Astrocyte of the cerebellum (primary cell): ENCODE measurements at regions not wholly inside any gene's neighbourhood (a gene's known extent, or its start where the extent isn't known, plus 50 kb on each side); places are given as distances from the start of the nearest gene placed in this dataset.
"Not testable (repeated sequence)": the region's sequence is repeated elsewhere in the genome, so short reads cannot be mapped to it uniquely, and the experiment has no call there.

ENCODE experiments used
- DNase-seq: peaks from one replicate; pipeline ENCODE4 v3.0.0-alpha.2; 2011; ENCODE audit warnings: low read depth
- H3K4me3 ChIP-seq: 2 replicates; pipeline ENCODE4 v1.5.1; 2011; ENCODE audit warnings: mild to moderate bottlenecking, low read depth, low read length, moderate library complexity
- in situ Hi-C: cut with HindIII; loops from 2 replicates; pipeline ENCODE4 v1.10.0; 2017; ENCODE audit warnings: low sequenced_read_pairs
- TF ChIP-seq, protein P1 (sequence below): IDR thresholded peaks from 2 replicates; pipeline ENCODE4 v1.5.1; 2012; ENCODE audit warnings: low read length, low read depth, moderate library complexity, mild to moderate bottlenecking; ENCODE audit errors: missing control alignments

DNA sequence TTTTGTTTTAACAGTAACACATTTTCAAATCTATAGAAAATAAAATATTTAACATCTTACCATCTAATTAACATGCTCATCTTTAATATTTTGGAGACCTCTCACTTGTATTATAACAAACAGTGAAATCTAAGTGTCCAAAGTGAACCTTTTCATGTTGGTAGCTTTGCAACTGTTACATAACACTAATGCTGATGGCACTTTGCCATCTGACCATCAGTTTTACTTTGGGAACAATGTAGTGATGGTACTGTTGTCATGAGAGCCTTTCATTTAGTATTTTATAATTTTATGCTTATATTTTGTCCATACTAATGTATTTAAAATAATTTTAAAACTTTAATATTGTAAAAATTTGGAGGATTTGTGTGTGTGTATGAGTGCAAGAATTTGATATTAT lies 1017.0 kb upstream of the KCND2 start:
- DNase-seq: no peak
- in situ Hi-C loops: no loop called here
- H3K4me3 ChIP-seq: no peak overlapping the region
- TF ChIP-seq, protein P1, sequence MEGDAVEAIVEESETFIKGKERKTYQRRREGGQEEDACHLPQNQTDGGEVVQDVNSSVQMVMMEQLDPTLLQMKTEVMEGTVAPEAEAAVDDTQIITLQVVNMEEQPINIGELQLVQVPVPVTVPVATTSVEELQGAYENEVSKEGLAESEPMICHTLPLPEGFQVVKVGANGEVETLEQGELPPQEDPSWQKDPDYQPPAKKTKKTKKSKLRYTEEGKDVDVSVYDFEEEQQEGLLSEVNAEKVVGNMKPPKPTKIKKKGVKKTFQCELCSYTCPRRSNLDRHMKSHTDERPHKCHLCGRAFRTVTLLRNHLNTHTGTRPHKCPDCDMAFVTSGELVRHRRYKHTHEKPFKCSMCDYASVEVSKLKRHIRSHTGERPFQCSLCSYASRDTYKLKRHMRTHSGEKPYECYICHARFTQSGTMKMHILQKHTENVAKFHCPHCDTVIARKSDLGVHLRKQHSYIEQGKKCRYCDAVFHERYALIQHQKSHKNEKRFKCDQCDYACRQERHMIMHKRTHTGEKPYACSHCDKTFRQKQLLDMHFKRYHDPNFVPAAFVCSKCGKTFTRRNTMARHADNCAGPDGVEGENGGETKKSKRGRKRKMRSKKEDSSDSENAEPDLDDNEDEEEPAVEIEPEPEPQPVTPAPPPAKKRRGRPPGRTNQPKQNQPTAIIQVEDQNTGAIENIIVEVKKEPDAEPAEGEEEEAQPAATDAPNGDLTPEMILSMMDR: no peak

DNA sequence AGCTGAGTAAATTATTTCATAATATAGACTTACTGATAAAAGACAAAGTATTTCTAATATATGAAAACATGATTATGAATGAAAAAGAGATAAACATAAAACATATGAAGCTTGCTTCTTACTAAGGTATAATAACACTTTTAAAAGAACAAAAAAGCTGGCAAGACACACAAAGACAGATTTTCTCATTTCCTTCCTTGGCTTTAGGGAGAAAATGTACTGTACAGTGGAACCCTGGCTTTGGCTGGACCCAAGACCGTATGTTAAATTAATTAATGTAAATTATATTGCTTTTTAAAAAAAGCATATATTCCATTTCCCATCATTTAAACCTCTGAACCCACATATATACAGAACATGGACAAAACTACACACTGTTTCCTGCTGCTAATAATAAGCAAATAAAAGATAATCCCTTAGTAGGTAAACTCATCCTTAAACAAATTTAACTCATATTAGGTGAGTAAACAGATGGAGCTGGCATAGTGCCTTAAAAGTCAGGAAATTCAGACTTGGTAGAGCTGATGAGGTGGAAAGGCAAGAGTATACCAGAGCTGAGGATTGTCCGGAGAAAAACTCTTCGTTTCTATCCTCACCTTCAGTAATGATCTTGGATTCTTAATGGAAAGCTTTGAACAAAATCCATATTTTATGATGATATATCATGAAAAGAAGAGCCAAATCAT lies 1016.4 kb upstream of the KCND2 start:
- in situ Hi-C loops: no loop called here
- H3K4me3 ChIP-seq: no peak overlapping the region
- TF ChIP-seq, protein P1: no peak
- DNase-seq: no peak

DNA sequence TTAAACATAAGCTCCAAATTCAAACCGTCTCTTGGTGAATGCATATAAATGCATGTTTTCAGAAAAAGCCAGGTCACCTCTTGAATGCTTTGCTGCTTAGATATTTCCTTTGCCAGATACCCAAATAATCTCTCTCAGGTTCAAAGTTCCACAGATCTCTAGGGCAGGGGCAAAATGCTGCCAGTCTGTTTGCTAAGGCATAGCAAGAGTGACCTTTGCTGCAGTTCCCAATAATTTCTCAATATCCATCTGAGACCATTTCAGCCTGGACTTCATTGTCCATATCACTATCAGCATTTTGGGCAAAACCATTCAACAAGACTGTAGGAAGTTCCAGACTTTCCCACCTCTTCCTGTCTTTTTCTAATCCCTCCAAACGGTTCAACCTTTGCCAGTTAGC lies 1006.2 kb upstream of the KCND2 start:
- DNase-seq, in situ Hi-C loops, H3K4me3 ChIP-seq: not testable (repeated sequence)

DNA sequence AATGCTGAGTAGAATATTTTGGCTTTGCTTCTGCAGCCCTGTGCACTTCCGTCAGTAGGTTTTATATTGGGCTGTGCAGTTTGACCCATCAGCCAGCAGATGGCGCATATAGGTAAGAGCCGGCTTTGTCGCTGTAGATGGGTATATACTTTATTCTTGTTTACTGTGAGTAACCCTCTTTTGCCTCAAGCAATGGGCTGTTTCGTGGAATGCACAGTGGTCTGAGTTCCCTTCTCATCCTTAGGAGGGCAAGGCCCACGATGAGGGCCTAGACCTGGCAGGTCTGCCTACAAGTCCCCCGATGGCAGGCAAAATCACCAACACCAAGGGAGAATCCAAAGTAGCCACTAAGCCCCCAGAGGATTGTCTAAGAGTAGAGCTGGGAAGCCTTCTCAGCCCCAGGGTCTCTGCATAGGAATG lies 1002.9 kb upstream of the KCND2 start:
- in situ Hi-C loops: no loop called here
- TF ChIP-seq, protein P1: peak; percentile 94
- no peak overlapping the region for H3K4me3 ChIP-seq
- DNase-seq: peak; percentile 51

DNA sequence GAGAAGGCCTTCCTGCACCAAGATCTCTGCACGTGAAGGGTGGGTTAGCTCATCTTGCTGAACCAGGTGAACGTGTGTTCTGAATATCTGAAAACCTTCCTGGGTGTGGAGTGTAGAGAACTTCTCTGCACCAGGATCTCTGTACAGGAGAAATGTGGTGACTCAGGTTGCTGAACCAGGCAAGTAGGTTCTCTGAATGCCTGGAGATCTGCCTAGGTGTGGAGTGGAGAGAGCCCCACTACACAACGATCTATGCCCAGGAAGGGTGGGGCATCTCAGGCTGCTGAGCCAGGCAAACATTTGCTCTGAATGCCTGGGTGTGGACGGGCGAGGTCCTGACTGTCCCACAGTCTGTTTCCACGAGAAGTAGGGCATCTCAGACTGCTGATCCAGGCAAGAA lies 1002.3 kb upstream of the KCND2 start:
- TF ChIP-seq, protein P1: no peak
- in situ Hi-C loops: no loop called here
- DNase-seq: no peak
- H3K4me3 ChIP-seq: no peak overlapping the region

DNA sequence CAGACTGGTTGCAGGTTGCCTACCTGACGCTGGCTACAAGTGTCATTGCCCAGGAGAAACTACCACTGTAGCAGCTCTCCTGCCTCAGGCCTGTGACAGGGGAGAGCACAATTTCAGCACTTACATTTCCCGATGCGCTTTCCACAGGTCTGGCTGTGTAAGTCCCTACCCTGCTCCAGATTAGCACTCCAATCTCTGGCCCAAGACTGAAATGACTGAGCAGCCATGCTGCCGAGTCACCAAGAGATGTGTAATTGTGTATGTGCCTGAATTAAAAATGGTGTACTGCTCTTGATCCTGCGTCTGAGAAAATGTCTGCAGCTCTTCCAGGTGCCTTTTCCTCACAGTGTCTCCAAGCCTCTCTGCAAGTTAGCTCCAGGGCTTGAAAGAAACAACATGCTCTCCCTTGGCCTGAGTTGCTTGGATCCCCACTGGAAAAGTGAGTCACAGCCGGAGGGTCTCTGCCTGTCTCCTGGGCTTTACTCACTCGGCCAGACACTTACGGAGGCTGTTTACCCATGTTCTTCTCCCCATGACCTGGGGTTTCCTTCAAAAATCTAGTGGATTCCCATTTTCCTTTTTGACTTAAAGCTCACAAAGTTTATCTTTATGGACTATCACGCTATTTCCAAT lies 1001.7 kb upstream of the KCND2 start:
- DNase-seq: no peak
- no peak overlapping the region for H3K4me3 ChIP-seq
- in situ Hi-C loops: no loop called here
- TF ChIP-seq, protein P1: no peak

DNA sequence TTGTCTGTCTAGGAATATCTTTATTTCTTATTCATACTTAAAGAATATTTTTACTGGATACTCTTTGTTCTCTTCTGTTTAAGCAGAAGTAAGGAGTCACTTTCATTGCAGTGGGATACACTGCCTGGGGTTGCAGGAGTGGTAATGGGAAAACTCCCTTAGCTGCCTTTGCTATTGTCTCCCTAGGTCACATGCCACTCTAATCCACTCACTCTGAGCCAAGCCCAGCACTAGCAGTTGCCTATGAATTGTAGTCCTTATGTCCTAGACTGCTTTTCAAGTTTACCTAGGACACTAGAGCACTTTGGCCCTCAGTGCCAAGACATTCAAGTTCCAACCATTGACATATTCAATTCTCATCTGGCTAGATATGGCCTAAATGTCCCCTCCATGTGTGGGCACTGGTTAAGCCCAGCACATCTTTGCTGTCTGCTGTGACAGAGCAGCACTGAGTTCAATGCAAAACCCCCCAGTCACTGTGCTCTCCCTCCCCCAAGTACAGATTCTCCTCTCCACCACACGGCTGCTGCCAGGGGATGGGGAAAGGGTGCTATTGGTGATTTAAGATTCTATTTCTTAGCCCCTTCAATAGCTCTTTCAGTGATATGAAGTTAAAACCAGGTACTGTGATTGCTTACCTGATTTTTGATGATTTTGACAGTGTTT lies 991.7 kb upstream of the KCND2 start:
- DNase-seq: no peak
- H3K4me3 ChIP-seq: no peak overlapping the region
- in situ Hi-C loops: no loop called here
- TF ChIP-seq, protein P1: no peak
